GM19351 (cell line): ENCODE measurements at regions not wholly inside any gene's neighbourhood (a gene's known extent, or its start where the extent isn't known, plus 50 kb on each side); places are given as distances from the start of the nearest gene placed in this dataset.

Experiments
- ATAC-seq: cut with Tn5 transposase; IDR thresholded peaks from one replicate; pipeline ENCODE4 v1.9.1; 2021; ENCODE audit warnings: mild to moderate bottlenecking, moderate library complexity; ENCODE audit not compliant: unreplicated experiment

GRCh38 chr3:105195260-105195659, 171.4 kb upstream of the ALCAM start:
- ATAC-seq = no peak

DNA sequence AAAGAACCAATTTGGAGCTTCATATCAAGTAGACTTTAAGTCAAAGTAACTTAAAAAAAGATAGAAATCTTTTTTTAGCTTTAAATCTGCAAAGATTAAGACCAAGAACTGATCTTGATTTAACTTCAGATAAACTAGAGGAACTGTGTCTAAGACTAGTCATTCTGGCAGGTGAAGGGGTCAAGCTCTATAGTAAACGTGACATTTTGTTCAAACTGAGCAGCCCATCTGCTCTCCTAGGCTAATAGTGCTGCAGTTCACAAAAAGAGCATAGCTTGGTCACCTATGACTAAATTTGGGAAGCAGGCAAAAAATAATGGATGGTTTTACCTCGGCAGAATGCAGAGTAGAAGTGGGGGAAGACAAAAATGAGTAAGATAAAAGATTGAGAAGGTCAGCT, 168.8 kb upstream of the ALCAM start:
- no peak for ATAC-seq

- ATAC-seq = no peak
Measured at GRCh38 chr3:105199217-105199616, 167.5 kb upstream of the ALCAM start.

GRCh38 chr3:105210141-105210540, 156.6 kb upstream of the ALCAM start:
- ATAC-seq = no peak

DNA sequence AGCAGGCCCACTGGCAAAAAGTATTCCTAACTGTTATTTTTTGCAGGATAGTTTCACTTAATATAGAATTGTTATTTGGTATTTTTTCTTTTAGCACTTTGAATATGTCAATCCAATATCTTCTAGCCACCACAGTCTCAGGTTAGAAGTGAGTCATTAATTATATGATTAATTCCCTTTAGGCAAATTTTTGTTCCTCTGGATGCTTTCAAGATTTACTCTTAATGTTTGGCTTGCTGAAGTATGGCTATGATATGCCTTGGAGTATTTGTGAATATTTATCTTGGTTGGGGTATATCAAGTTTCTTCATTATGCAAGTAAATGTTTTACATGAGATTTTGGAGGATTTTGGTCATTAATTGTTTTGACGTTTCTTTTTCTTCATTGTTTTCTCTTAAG, 152.1 kb upstream of the ALCAM start:
- no peak for ATAC-seq

- ATAC-seq = no peak
Measured at GRCh38 chr3:105222568-105223093, 144.1 kb upstream of the ALCAM start.

DNA sequence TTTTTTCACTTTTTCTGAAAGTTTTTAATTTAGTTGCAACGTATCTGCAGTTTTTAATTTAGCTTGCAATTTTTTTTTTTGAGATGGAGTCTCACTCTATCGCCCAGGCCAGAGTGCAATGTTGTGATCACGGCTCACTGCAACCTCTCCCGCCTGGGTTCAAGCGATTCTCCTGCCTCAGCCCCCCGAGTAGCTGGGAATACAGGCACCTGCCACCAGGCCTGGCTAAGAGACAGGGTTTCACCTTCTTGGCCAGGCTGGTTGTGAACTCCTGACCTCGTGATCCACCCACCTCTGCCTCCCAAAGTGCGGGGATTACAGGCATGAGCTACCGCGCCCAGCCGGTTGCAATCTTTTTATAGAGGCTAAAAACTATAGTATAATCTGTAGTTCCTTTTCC, 142.9 kb upstream of the ALCAM start:
- no peak for ATAC-seq

DNA sequence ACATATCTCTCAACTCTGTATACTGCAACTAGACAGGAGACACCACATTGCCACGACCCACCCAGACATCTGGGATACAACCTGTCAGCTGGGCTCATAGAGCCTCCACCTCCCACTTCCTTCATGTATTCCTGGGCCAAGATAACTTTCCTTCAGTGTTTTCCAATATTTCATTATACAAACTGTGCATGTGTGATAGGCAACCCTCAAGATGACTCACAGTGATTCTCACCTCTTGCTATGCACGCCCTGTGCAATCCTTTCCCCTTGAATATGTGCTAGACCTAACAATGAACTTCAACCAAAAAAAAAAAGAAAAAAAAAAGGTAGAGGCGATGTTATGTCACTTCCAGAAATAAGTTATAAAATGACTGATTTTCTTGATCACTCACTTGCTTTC, 138.0 kb upstream of the ALCAM start:
- no peak for ATAC-seq

DNA sequence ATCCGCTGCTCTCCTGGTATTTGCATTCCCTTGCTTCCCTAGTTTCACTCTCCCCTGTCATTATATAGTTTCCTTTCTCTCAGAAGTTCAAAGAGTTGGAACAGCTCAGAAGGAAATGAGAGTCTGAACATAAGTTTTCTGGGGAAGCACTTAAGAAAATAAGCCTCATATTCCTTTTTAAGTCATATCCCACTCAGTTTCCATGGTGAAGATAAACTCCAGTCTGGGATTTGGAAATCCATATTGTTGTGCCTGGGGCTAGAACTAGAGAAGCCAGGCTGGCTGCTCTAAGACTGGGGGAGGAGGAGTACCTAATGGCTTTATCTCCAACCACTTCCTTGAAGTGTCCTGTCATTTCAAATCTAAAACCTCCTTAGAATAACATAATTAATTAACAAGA, 134.2 kb upstream of the ALCAM start:
- ATAC-seq = no peak

GRCh38 chr3:105233010-105233409, 133.7 kb upstream of the ALCAM start:
- no peak for ATAC-seq

DNA sequence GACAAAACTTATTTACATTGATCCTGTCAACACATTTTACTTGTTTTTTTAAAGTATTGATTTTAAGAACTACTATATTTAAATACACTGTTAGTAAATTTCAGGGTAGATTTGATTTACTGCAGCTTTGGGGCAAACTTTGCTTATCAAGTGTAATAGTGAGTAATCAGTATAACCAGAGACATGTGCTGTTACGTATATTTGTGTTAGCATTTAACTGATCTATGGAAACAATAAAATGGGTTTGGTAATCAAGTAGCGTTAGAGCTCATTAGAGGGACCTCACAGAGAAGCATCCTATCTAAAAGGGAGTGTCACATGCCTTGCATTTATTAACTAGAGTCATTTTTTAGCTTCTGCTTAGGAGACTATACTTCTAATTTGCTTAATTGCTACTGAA, 131.5 kb upstream of the ALCAM start:
- ATAC-seq = no peak

DNA sequence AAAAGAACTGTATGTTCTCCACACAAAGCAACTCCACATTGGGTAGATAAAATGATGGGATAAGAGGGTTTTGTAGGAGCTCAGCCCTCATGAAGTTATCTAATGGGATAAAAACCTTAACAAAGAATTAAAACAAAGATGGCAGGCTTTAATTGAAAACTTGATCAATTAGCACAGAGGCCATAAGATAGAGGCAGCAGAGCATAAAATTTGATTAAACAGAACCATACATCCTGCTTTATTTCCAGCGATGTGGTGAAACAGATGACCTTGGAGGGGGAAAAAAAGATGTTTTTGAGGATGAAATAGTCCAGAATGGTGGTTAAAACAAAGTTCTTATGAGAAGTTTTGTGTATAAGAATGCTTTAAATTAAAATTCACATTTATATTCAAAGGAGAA, 130.9 kb upstream of the ALCAM start:
- no peak for ATAC-seq

GRCh38 chr3:105238367-105238766, 128.3 kb upstream of the ALCAM start:
- ATAC-seq = no peak

DNA sequence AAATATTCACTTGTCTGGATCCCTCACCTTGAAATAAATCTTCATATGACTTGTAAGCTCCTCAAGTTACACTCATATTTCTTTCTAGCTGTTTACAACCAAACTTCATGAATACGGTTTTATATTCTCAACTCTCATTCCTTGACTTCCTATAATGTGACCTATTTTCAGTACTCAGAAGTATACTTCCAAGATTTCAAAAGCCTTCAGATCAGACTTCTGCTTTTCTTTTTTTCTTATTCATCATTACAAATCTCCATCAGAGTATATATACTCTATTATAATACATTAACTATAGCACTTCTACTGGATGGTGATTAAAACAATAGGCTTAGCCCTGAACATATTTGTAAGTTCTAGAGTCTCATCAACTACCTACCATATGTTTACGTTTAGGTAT, 123.6 kb upstream of the ALCAM start:
- no peak for ATAC-seq

DNA sequence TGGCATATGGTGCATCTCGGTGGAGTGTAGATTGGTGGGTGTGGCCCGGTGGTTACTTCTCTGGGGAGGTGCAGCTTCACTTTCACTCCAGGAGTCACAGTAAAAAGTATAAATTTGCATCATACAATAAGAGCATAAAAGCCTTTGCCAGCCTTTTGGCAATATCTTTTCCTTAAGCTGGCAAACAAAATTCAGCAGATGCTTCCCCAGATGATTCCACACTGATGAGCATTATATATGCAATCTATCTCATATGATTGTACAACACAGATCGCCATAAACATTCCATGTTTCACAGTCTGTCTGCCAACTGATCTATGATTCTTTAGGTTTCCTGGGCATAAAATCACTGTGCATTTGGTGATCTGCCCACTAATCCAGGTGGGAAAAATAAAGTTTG, 120.2 kb upstream of the ALCAM start:
- no peak for ATAC-seq

DNA sequence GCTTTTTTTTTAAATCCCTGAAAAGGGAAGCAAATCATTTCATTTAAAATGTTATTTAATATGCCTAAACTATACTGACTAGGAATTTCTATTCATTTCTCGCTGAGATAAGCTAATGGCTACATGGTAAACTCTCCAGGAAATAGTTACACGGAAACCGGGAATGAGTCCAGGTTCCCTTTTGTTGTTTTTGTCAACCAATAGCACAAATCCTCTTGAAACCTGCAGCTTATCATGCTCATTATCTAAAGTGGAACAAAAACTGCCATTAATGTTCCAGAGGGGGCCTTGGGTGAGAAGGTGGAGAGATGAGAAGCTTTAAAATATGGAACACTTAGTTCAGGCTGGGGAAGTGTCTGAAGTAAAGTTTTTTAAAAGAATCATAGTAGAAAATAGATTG, 113.5 kb upstream of the ALCAM start:
- ATAC-seq = no peak

- ATAC-seq = no peak
Measured at GRCh38 chr3:105254154-105254553, 112.6 kb upstream of the ALCAM start.

DNA sequence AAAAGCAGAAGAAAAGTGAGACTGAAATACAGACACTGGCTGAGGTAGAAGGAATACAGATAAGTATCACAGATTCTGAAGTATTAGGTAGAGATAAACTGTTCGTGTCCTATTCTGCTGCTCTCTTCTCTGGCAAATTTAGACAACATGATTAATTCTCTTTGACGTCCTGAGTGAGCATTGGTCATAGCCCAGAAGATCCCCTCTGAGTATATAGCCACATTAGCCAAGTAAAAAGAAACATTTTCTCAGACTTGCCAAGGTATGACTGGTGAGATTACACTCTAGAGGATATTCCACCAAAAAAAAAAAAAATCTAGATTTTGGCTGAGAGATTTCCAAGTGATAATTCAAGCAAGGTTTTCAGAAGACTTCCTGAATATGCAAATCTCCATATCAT, 111.4 kb upstream of the ALCAM start:
- no peak for ATAC-seq

- ATAC-seq = no peak
Measured at GRCh38 chr3:105259496-105259895, 107.2 kb upstream of the ALCAM start.

DNA sequence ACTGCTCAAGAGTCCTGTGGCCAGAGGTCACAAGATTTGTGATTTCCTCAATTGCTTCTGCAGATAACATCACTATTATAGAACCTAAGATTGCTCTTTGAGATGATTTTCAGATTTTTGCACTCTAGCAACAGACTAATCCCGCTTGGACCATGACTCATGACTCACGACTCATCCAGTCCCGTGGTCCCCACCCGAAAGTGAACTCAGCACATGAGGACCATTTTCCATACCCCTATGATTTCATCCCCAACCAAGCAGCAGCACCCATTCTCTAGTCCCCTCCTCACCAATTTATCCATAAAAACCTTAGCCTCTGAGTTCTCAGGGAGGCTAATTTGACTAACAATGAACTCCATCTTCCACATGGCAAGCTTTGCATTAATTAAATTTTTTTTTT, 106.3 kb upstream of the ALCAM start:
- no peak for ATAC-seq

- no peak for ATAC-seq
Measured at GRCh38 chr3:105274536-105274935, 92.2 kb upstream of the ALCAM start.

DNA sequence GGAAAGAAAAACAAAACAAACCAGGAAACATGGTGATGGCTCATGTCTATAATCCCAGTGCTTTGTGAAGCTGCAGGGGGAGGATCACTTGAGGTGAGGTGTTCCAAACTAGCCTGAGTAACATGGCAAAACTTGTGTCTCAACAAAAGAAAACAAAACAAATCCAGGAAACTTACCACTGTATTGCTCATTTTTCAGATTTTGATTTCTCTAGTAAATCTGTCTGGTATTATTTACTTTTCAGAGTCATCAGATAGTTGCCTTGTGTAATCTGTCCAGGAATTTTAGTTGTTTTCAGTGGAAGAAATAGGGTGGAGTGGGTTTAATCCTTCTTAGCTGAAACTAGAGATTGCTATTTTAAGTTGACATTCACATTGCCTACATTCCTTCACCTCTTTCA, 91.8 kb upstream of the ALCAM start:
- ATAC-seq = no peak

GRCh38 chr3:105277656-105278055, 89.1 kb upstream of the ALCAM start:
- ATAC-seq = no peak

DNA sequence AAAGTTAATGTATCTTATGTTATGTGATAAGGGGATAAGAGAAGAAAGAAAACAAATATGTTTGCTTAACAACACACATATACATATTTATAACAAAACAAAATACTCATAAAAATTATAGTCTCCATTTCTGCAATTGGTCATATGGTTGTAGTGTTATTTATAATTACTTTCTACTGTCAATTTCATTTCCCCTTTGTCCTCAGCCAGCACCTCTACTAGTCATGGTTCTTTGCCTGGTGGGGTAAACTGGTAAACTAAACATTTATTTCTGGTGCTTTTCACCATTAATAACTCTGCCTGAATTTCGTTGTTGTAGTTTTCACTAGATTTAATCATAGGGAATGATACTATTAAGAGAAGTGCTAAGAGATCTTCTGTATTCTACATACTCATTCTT, 88.0 kb upstream of the ALCAM start:
- peak; percentile 69 for ATAC-seq
